Naive thymus-derived CD8-positive, alpha-beta T cell (primary cell): ENCODE measurements at regions not wholly inside any gene's neighbourhood (a gene's known extent, or its start where the extent isn't known, plus 50 kb on each side); places are given as distances from the start of the nearest gene placed in this dataset.
A peak's percentile ranks its signal among the peaks of the same experiment; 100 is the strongest.

ENCODE experiments used
- ATAC-seq, 2 donors: fragments of 150-1000 bp; cut with Tn5 transposase in 1 of 2; sonication (Bioruptor Pico), chemical (Tn5 transposase) in 1 of 2; 1 replicate in 1 of 2; 2 replicates in 1 of 2; pipeline ENCODE4 v1.10.0; 2021; ENCODE audit warnings: mild to moderate bottlenecking in 2 of 2, moderate library complexity in 2 of 2
- POLR2A ChIA-PET: fragments of 350-600 bp; sonication (Branson Sonifier 250); formaldehyde crosslinking; loops from one replicate; lab custom pipeline; 2021; ENCODE audit warnings: antibody characterized with exemption; lab: Charles Lee
- DNase-seq, 10 donors: peaks; one replicate each; pipeline versions ENCODE4 v3.0.0 to v3.0.0-alpha.2; 2020 to 2022
- H3K27ac Mint-ChIP-seq, 10 donors: one replicate each; pipeline ENCODE4 v1.8.0; 2020 to 2022; ENCODE audit warnings: mild to moderate bottlenecking in 10 of 10, mixed read lengths in 10 of 10, moderate library complexity in 4 of 10, inconsistent platforms in 1 of 10
- H3K27me3 Mint-ChIP-seq, 5 donors: one replicate each; pipeline ENCODE4 v1.8.0; 2021 to 2022; ENCODE audit warnings: mixed read lengths in 5 of 5
- H3K36me3 Mint-ChIP-seq, 3 donors: one replicate each; pipeline ENCODE4 v1.8.0; 2020 to 2022; ENCODE audit warnings: mixed read lengths in 3 of 3, mild to moderate bottlenecking in 2 of 3, inconsistent platforms in 1 of 3
- H3K4me1 Mint-ChIP-seq, 4 donors: one replicate each; pipeline ENCODE4 v1.8.0; 2021 to 2022; ENCODE audit warnings: mixed read lengths in 4 of 4
- H3K4me3 Mint-ChIP-seq, 10 donors: one replicate each; pipeline ENCODE4 v1.8.0; 2020 to 2022; ENCODE audit warnings: mild to moderate bottlenecking in 10 of 10, mixed read lengths in 10 of 10, moderate library complexity in 6 of 10, inconsistent platforms in 1 of 10
- H3K9me3 Mint-ChIP-seq, 9 donors: one replicate each; pipeline ENCODE4 v1.8.0; 2020 to 2022; ENCODE audit warnings: mixed read lengths in 9 of 9, mild to moderate bottlenecking in 3 of 9, inconsistent platforms in 1 of 9, moderate library complexity in 1 of 9

- Mint-ChIP-seq H3K27me3 (peaks cover 18 to 66% (median 32%) of the 10 kb centered on the region in 5 donors), H3K9me3 (peaks cover 0 to 3% (median 0%) of the 10 kb centered on the region in 9 donors), H3K36me3 (no peaks in the 10 kb centered on the region), H3K4me3 (no peak overlapping the region), H3K27ac (no peak overlapping the region), H3K4me1 (no peaks in the 10 kb centered on the region)
- ATAC-seq = no peak
- DNase-seq = no peak
- POLR2A ChIA-PET = no interaction called here
Measured at GRCh38 chr19:29370276-29370675, 155.5 kb upstream of the VSTM2B start.

GRCh38 chr19:29371251-29372090 is 154.3 kb upstream of the VSTM2B start:
- H3K27me3 Mint-ChIP-seq = peaks cover 16 to 66% (median 33%) of the 10 kb centered on the region in 5 donors
- POLR2A ChIA-PET = no interaction called here

GRCh38 chr19:29372091-29372415 is 153.7 kb upstream of the VSTM2B start:
- ATAC-seq (no peak), DNase-seq (no peak)
- Mint-ChIP-seq H3K27me3 (peaks cover 12 to 64% (median 31%) of the 10 kb centered on the region in 5 donors), H3K4me1 (peaks cover 0 to 2% (median 0%) of the 10 kb centered on the region in 4 donors), H3K36me3 (no peaks in the 10 kb centered on the region), H3K9me3 (no peaks in the 10 kb centered on the region), H3K4me3 (no peak overlapping the region), H3K27ac (no peak overlapping the region)
- POLR2A ChIA-PET = no interaction called here

More at GRCh38 chr19:29371251-29372090, 154.3 kb upstream of the VSTM2B start:
- no peak overlapping the region for H3K4me3 Mint-ChIP-seq
- no peak for DNase-seq
- no peaks in the 10 kb centered on the region for H3K36me3 Mint-ChIP-seq
- H3K4me1 Mint-ChIP-seq = peaks cover 0 to 2% (median 0%) of the 10 kb centered on the region in 4 donors
- no peak overlapping the region for H3K27ac Mint-ChIP-seq
- no peak for ATAC-seq
- peaks cover 0 to 2% (median 0%) of the 10 kb centered on the region in 9 donors for H3K9me3 Mint-ChIP-seq

GRCh38 chr19:29372461-29372860 is 153.3 kb upstream of the VSTM2B start:
- H3K4me1 Mint-ChIP-seq = peaks cover 0 to 2% (median 0%) of the 10 kb centered on the region in 4 donors
- H3K27me3 Mint-ChIP-seq = peaks cover 13 to 65% (median 32%) of the 10 kb centered on the region in 5 donors
- DNase-seq (no peak), ATAC-seq (no peak)
- POLR2A ChIA-PET = no interaction called here
- H3K36me3 Mint-ChIP-seq = no peaks in the 10 kb centered on the region
- no peaks in the 10 kb centered on the region for H3K9me3 Mint-ChIP-seq
- no peak overlapping the region for H3K4me3 Mint-ChIP-seq
- no peak overlapping the region for H3K27ac Mint-ChIP-seq

- no peaks in the 10 kb centered on the region for H3K9me3 Mint-ChIP-seq
- POLR2A ChIA-PET = no interaction called here
- H3K4me3 Mint-ChIP-seq = no peak overlapping the region
- ATAC-seq (no peak), DNase-seq (no peak)
- no peak overlapping the region for H3K27ac Mint-ChIP-seq
- H3K27me3 Mint-ChIP-seq = peaks cover 9 to 65% (median 25%) of the 10 kb centered on the region in 5 donors
- no peaks in the 10 kb centered on the region for H3K36me3 Mint-ChIP-seq
- H3K4me1 Mint-ChIP-seq = peaks cover 0 to 2% (median 0%) of the 10 kb centered on the region in 4 donors
Measured at GRCh38 chr19:29372921-29373797, 152.6 kb upstream of the VSTM2B start.

- DNase-seq = no peak
- H3K4me3 Mint-ChIP-seq = no peak overlapping the region
- no peaks in the 10 kb centered on the region for H3K9me3 Mint-ChIP-seq
- H3K36me3 Mint-ChIP-seq = no peaks in the 10 kb centered on the region
- H3K4me1 Mint-ChIP-seq = peaks cover 0 to 2% (median 0%) of the 10 kb centered on the region in 4 donors
- peak overlapping the region in 1 of 10 donors; percentile 64 for H3K27ac Mint-ChIP-seq
- ATAC-seq = no peak
- POLR2A ChIA-PET = no interaction called here
- peaks cover 10 to 77% (median 37%) of the 10 kb centered on the region in 5 donors for H3K27me3 Mint-ChIP-seq
Measured at GRCh38 chr19:29375429-29376119, 150.2 kb upstream of the VSTM2B start.

GRCh38 chr19:29376855-29377354 is 148.9 kb upstream of the VSTM2B start:
- no peak overlapping the region for H3K4me3 Mint-ChIP-seq
- no peaks in the 10 kb centered on the region for H3K9me3 Mint-ChIP-seq
- peaks cover 10 to 78% (median 33%) of the 10 kb centered on the region in 5 donors for H3K27me3 Mint-ChIP-seq
- no peak overlapping the region for H3K27ac Mint-ChIP-seq
- H3K4me1 Mint-ChIP-seq = peaks cover 0 to 2% (median 0%) of the 10 kb centered on the region in 4 donors
- ATAC-seq (no peak), DNase-seq (no peak)
- POLR2A ChIA-PET = no interaction called here
- H3K36me3 Mint-ChIP-seq = no peaks in the 10 kb centered on the region

- POLR2A ChIA-PET = no interaction called here
- peaks cover 8 to 83% (median 35%) of the 10 kb centered on the region in 5 donors for H3K27me3 Mint-ChIP-seq
- peaks cover 0 to 2% (median 0%) of the 10 kb centered on the region in 4 donors for H3K4me1 Mint-ChIP-seq
- no peaks in the 10 kb centered on the region for H3K9me3 Mint-ChIP-seq
- H3K27ac Mint-ChIP-seq = no peak overlapping the region
- no peak for DNase-seq
- no peak for ATAC-seq
- no peaks in the 10 kb centered on the region for H3K36me3 Mint-ChIP-seq
- H3K4me3 Mint-ChIP-seq = no peak overlapping the region
Measured at GRCh38 chr19:29378126-29378525, 147.7 kb upstream of the VSTM2B start.

- Mint-ChIP-seq H3K4me3 (no peak overlapping the region), H3K27ac (no peak overlapping the region), H3K27me3 (peaks cover 7 to 78% (median 30%) of the 10 kb centered on the region in 5 donors), H3K9me3 (no peaks in the 10 kb centered on the region), H3K4me1 (peaks cover 0 to 2% (median 0%) of the 10 kb centered on the region in 4 donors), H3K36me3 (no peaks in the 10 kb centered on the region)
- POLR2A ChIA-PET = no interaction called here
- ATAC-seq = no peak
- DNase-seq = no peak
Measured at GRCh38 chr19:29378543-29379080, 147.2 kb upstream of the VSTM2B start.

- DNase-seq (no peak), ATAC-seq (no peak)
- peaks cover 0 to 2% (median 0%) of the 10 kb centered on the region in 4 donors for H3K4me1 Mint-ChIP-seq
- H3K27me3 Mint-ChIP-seq = peaks cover 7 to 70% (median 27%) of the 10 kb centered on the region in 5 donors
- H3K9me3 Mint-ChIP-seq = no peaks in the 10 kb centered on the region
- no peaks in the 10 kb centered on the region for H3K36me3 Mint-ChIP-seq
- POLR2A ChIA-PET = no interaction called here
- no peak overlapping the region for H3K27ac Mint-ChIP-seq
- H3K4me3 Mint-ChIP-seq = no peak overlapping the region
Measured at GRCh38 chr19:29379257-29380021, 146.4 kb upstream of the VSTM2B start.

GRCh38 chr19:29380581-29380980 is 145.2 kb upstream of the VSTM2B start:
- Mint-ChIP-seq H3K27ac (no peak overlapping the region), H3K4me3 (no peak overlapping the region), H3K36me3 (no peaks in the 10 kb centered on the region), H3K27me3 (peaks cover 3 to 72% (median 25%) of the 10 kb centered on the region in 5 donors), H3K4me1 (peaks cover 0 to 2% (median 0%) of the 10 kb centered on the region in 4 donors), H3K9me3 (no peaks in the 10 kb centered on the region)
- ATAC-seq (no peak), DNase-seq (peak in 1 of 10 donors; percentile 5)
- POLR2A ChIA-PET = no interaction called here
